Choroid plexus epithelial cell (primary cell): ENCODE measurements at regions not wholly inside any gene's neighbourhood (a gene's known extent, or its start where the extent isn't known, plus 50 kb on each side); places are given as distances from the start of the nearest gene placed in this dataset.

ENCODE experiments used
- DNase-seq: peaks from one replicate; pipeline ENCODE4 v3.0.0-alpha.2; 2010; ENCODE audit warnings: low read depth
- H3K4me3 ChIP-seq: 2 replicates; pipeline ENCODE4 v1.5.1; 2011; ENCODE audit warnings: low read depth, mild to moderate bottlenecking, control low read depth, low read length, moderate library complexity
- CTCF ChIP-seq: conservative IDR thresholded peaks from 2 replicates; pipeline ENCODE4 v1.5.1; 2011; ENCODE audit warnings: low read depth, mild to moderate bottlenecking, control low read depth, inconsistent platforms, low read length, moderate library complexity

GRCh38 chr5:5933651-5934050 lies 444.7 kb downstream of the MED10 start:
- no peak for TF ChIP-seq CTCF
- no peak for DNase-seq
- H3K4me3 ChIP-seq = no peak overlapping the region

GRCh38 chr5:5932824-5933223 lies 445.5 kb downstream of the MED10 start:
- DNase-seq = no peak
- TF ChIP-seq CTCF = no peak
- H3K4me3 ChIP-seq = no peak overlapping the region

- TF ChIP-seq CTCF = no peak
- H3K4me3 ChIP-seq = no peak overlapping the region
- no peak for DNase-seq
These were observed 447.8 kb downstream of the MED10 start for GRCh38 chr5:5930561-5930960.

GRCh38 chr5:5929291-5930020 lies 448.9 kb downstream of the MED10 start:
- no peak for DNase-seq
- no peak overlapping the region for H3K4me3 ChIP-seq
- TF ChIP-seq CTCF = no peak

- H3K4me3 ChIP-seq = no peak overlapping the region
- TF ChIP-seq CTCF = no peak
- no peak for DNase-seq
These were observed 453.2 kb downstream of the MED10 start for GRCh38 chr5:5925191-5925590.

GRCh38 chr5:5919411-5919810 lies 458.9 kb downstream of the MED10 start:
- no peak overlapping the region for H3K4me3 ChIP-seq
- DNase-seq = no peak
- TF ChIP-seq CTCF = no peak

- no peak overlapping the region for H3K4me3 ChIP-seq
- TF ChIP-seq CTCF = no peak
- DNase-seq = no peak
These were observed 471.6 kb downstream of the MED10 start for GRCh38 chr5:5906778-5907177.
